Spleen (tissue), 7 donors: ENCODE measurements at regions not wholly inside any gene's neighbourhood (a gene's known extent, or its start where the extent isn't known, plus 50 kb on each side); places are given as distances from the start of the nearest gene placed in this dataset.

Source experiments
- CTCF ChIP-seq, 11 experiments: fragments of 200-600 bp in 7 of 11; fragments of 450-650 bp in 4 of 11; sonication (generic) in 4 of 11; IDR thresholded peaks in 8 of 11; conservative IDR thresholded peaks in 3 of 11; 1 replicate in 7 of 11; 2 replicates in 4 of 11; pipeline versions ENCODE4 v1.4.0 to v1.8.0; 2016 to 2021; ENCODE audit warnings: antibody characterized with exemption in 11 of 11, inconsistent platforms in 4 of 11, mild to moderate bottlenecking in 1 of 11
- POLR2A ChIP-seq, 3 donors: fragments of 450-650 bp; IDR thresholded peaks; one replicate each; pipeline ENCODE4 v1.5.1; 2017; ENCODE audit warnings: antibody characterized with exemption in 3 of 3, mild to moderate bottlenecking in 1 of 3
- donor health status: DM: no; HTN: no; CAD: no; lungs with moderate emphysema.
- donor health status: DM: no; HTN: no; CAD: no.
- donor health status: DM: no; HTN: no; CAD: no.

- TF ChIP-seq POLR2A (IDR thresholded peaks at IDR 0.05) (no peak), CTCF (IDR thresholded peaks at IDR 0.05 in 8 of 11, conservative IDR thresholded peaks at IDR 0.05 in 3 of 11) (no peak)
Observed at GRCh38 chr13:105982219-105982930, 553.1 kb downstream of the EFNB2 start.
